HCT116 (cell line): ENCODE measurements at regions not wholly inside any gene's neighbourhood (a gene's known extent, or its start where the extent isn't known, plus 50 kb on each side); places are given as distances from the start of the nearest gene placed in this dataset.

Experiments
- ATAC-seq: fragments of 200-7000 bp; cut with Tn5 transposase; 2 replicates; pipeline ENCODE4 v1.9.1; 2020; ENCODE audit warnings: mild to moderate bottlenecking, moderate library complexity
- BruUV-seq: library from RNA; stranded (reverse); fragments of 400-500 nt; replicated peaks from 2 replicates; lab custom pipeline; 2021; lab: Mats Ljungman, UMichigan
- CTCF ChIA-PET: fragments of 300-600 bp; sonication (Branson Sonifier 250); formaldehyde crosslinking; loops from one replicate; lab custom pipeline; 2021; ENCODE audit warnings: antibody characterized with exemption; lab: Charles Lee
- POLR2A ChIA-PET: fragments of 300-600, 350-600 bp; sonication (Branson Sonifier 250); formaldehyde crosslinking; loops from one replicate; lab custom pipeline; 2021; ENCODE audit warnings: antibody characterized with exemption; lab: Charles Lee
- RAD21 ChIA-PET, 2 experiments: fragments of 300-600 bp; sonication (Branson Sonifier 250); formaldehyde crosslinking; loops; one replicate each; lab custom pipeline; 2023; ENCODE audit warnings: low total read pairs in 2 of 2; ENCODE audit not compliant: uncharacterized antibody in 2 of 2, unreplicated experiment in 2 of 2, low non-redundant PET in 1 of 2; lab: Charles Lee
- DNase-seq: peaks from one replicate; pipeline ENCODE4 v3.0.0-alpha.2; 2010; ENCODE audit warnings: low read depth, low spot score
- H2AFZ ChIP-seq: fragments of 200-600 bp; shearing (Covaris generic), sonication (generic); 2 replicates; pipeline ENCODE4 v1.6.1; 2017; ENCODE audit warnings: low read depth, mixed run types, mixed read lengths, antibody characterized with exemption, low read length; ENCODE audit not compliant: poor library complexity, severe bottlenecking
- H3K27ac ChIP-seq: 2 replicates; pipeline ENCODE4 v1.5.1; 2012; ENCODE audit warnings: low read depth, low read length
- H3K27me3 ChIP-seq: fragments of 200-600 bp; sonication (generic); 2 replicates; pipeline ENCODE4 v1.6.1; 2016; ENCODE audit warnings: mixed run types, low read length, mixed read lengths; ENCODE audit not compliant: insufficient read depth
- H3K36me3 ChIP-seq, 2 experiments: fragments of 200-500 bp in 1 of 2; fragments of 200-600 bp in 1 of 2; sonication (Bioruptor generic) in 1 of 2; sonication (generic) in 1 of 2; 2 replicates each; pipeline versions ENCODE4 v1.5.1 to v1.6.1; 2014 to 2016; ENCODE audit warnings: low read length in 2 of 2, inconsistent platforms in 1 of 2, mixed read lengths in 1 of 2, mixed run types in 1 of 2; ENCODE audit not compliant: insufficient read depth in 2 of 2, control insufficient read depth in 1 of 2
- H3K4me1 ChIP-seq, 2 experiments: fragments of 200-600 bp in 1 of 2; sonication (generic) in 1 of 2; 2 replicates each; pipeline versions ENCODE4 v1.5.1 to v1.6.1; 2012 to 2017; ENCODE audit warnings: low read length in 2 of 2, inconsistent platforms in 1 of 2, mild to moderate bottlenecking in 1 of 2, mixed read lengths in 1 of 2, mixed run types in 1 of 2, moderate library complexity in 1 of 2; ENCODE audit not compliant: insufficient read depth in 2 of 2, control insufficient read depth in 1 of 2
- H3K4me2 ChIP-seq: fragments of 200-600 bp; sonication (generic); 2 replicates; pipeline ENCODE4 v1.6.1; 2017; ENCODE audit warnings: mixed run types, low read length, mixed read lengths
- H3K4me3 ChIP-seq, 2 experiments: fragments of 200-600 bp in 1 of 2; sonication (generic) in 1 of 2; replicated peaks in 1 of 2; 2 replicates each; pipeline ENCODE4 v1.5.1; 2011 to 2016; ENCODE audit warnings: low read length in 2 of 2, control low read depth in 1 of 2, low read depth in 1 of 2, mild to moderate bottlenecking in 1 of 2, mixed read lengths in 1 of 2, mixed run types in 1 of 2
- H3K79me2 ChIP-seq: fragments of 200-600 bp; sonication (generic); 2 replicates; pipeline ENCODE4 v1.6.1; 2017; ENCODE audit warnings: mild to moderate bottlenecking, mixed run types, low read length, moderate library complexity, mixed read lengths; ENCODE audit not compliant: insufficient read depth
- H3K9ac ChIP-seq: fragments of 200-600 bp; sonication (generic); 2 replicates; pipeline ENCODE4 v1.6.1; 2016; ENCODE audit warnings: low read length, mixed read lengths
- H3K9me2 ChIP-seq: fragments of 200-600 bp; sonication (generic), shearing (Covaris generic); 2 replicates; pipeline ENCODE4 v1.6.1; 2017; ENCODE audit warnings: mixed run types, mild to moderate bottlenecking, moderate library complexity; ENCODE audit not compliant: insufficient read depth
- H3K9me3 ChIP-seq, 2 experiments: fragments of 200-500 bp in 1 of 2; fragments of 200-600 bp in 1 of 2; sonication (Bioruptor generic) in 1 of 2; sonication (generic) in 1 of 2; 2 replicates each; pipeline ENCODE4 v1.6.1; 2014 to 2017; ENCODE audit warnings: low read length in 2 of 2, mixed read lengths in 2 of 2, inconsistent platforms in 1 of 2, low read depth in 1 of 2, mild to moderate bottlenecking in 1 of 2, mixed run types in 1 of 2, moderate library complexity in 1 of 2; ENCODE audit not compliant: control insufficient read depth in 1 of 2, insufficient read depth in 1 of 2
- H4K20me1 ChIP-seq: fragments of 200-600 bp; sonication (generic), shearing (Covaris generic); 2 replicates; pipeline ENCODE4 v1.6.1; 2017; ENCODE audit warnings: mixed run types, mild to moderate bottlenecking, moderate library complexity; ENCODE audit not compliant: insufficient read depth
- ATF3 ChIP-seq: IDR thresholded peaks from 2 replicates; pipeline ENCODE4 v1.6.1; 2012
- CEBPB ChIP-seq: IDR thresholded peaks from 2 replicates; pipeline ENCODE4 v1.6.1; 2012; ENCODE audit warnings: low read depth
- CTCF ChIP-seq, 3 experiments: fragments of 200-600 bp in 1 of 3; sonication (generic) in 1 of 3; IDR thresholded peaks in 2 of 3; conservative IDR thresholded peaks in 1 of 3; 2 replicates each; pipeline ENCODE4 v1.5.1; 2012 to 2017; ENCODE audit warnings: low read depth in 2 of 3, low read length in 2 of 3, antibody characterized with exemption in 1 of 3, borderline replicate concordance in 1 of 3, control low read depth in 1 of 3, mild to moderate bottlenecking in 1 of 3, mixed read lengths in 1 of 3, mixed run types in 1 of 3, moderate library complexity in 1 of 3; ENCODE audit not compliant: insufficient read depth in 1 of 3
- EGR1 ChIP-seq: IDR thresholded peaks from 2 replicates; pipeline ENCODE4 v1.6.1; 2012; ENCODE audit warnings: low read depth
- ELF1 ChIP-seq: IDR thresholded peaks from 2 replicates; pipeline ENCODE4 v1.6.1; 2012; ENCODE audit warnings: low read depth, borderline replicate concordance
- EZH2 ChIP-seq: fragments of 200-600 bp; sonication (generic); IDR thresholded peaks from 2 replicates; pipeline ENCODE4 v1.6.1; 2017; ENCODE audit warnings: antibody characterized with exemption, mixed run types
- EZH2phosphoT487 ChIP-seq: fragments of 200-600 bp; IDR thresholded peaks from 2 replicates; pipeline ENCODE4 v1.6.1; 2018; ENCODE audit warnings: antibody characterized with exemption, borderline replicate concordance
- JUND ChIP-seq: IDR thresholded peaks from 2 replicates; pipeline ENCODE4 v1.6.1; 2012
- POLR2A ChIP-seq: IDR thresholded peaks from 2 replicates; pipeline ENCODE4 v1.7.0; 2011; ENCODE audit warnings: borderline replicate concordance; ENCODE audit not compliant: insufficient read depth, insufficient read length; ENCODE audit errors: extremely low read depth
- RAD21 ChIP-seq: IDR thresholded peaks from 2 replicates; pipeline ENCODE4 v1.6.1; 2012; ENCODE audit warnings: low read depth, mild to moderate bottlenecking
- SIN3A ChIP-seq: IDR thresholded peaks from 2 replicates; pipeline ENCODE4 v1.6.1; 2012; ENCODE audit warnings: low read depth
- SP1 ChIP-seq: IDR thresholded peaks from 2 replicates; pipeline ENCODE4 v1.6.1; 2012; ENCODE audit warnings: low read depth
- SRF ChIP-seq: IDR thresholded peaks from 2 replicates; pipeline ENCODE4 v1.6.1; 2012; ENCODE audit warnings: low read depth
- TCF7L2 ChIP-seq: IDR thresholded peaks from 2 replicates; pipeline ENCODE4 v1.7.0; 2011; ENCODE audit warnings: borderline replicate concordance, inconsistent platforms; ENCODE audit not compliant: insufficient read depth, insufficient read length; ENCODE audit errors: extremely low read depth
- YY1 ChIP-seq: IDR thresholded peaks from 2 replicates; pipeline ENCODE4 v1.6.1; 2011; ENCODE audit warnings: low read length, low read depth, moderate library complexity, mild to moderate bottlenecking; ENCODE audit not compliant: insufficient replicate concordance; ENCODE audit errors: extremely low read depth
- ZNF274 ChIP-seq: fragments of 200-500 bp; sonication (Bioruptor generic); IDR thresholded peaks from 2 replicates; pipeline ENCODE4 v1.6.1; 2014; ENCODE audit warnings: mild to moderate bottlenecking, low read depth, low read length, inconsistent platforms
- intact Hi-C: fragments of 100-400 bp; cut with micrococcal nuclease; formaldehyde crosslinking; loops from 2 replicates; pipeline ENCODE4 v1.10.0; 2022
- TF ChIP-seq, protein P1 (sequence below): IDR thresholded peaks from 2 replicates; pipeline ENCODE4 v1.6.1; 2012

GRCh38 chr9:134589748-134590147, 51.9 kb upstream of the COL5A1 start:
- Histone ChIP-seq H3K27me3 (no peaks in the 10 kb centered on the region), H3K27ac (no peak overlapping the region), H3K79me2 (no peaks in the 10 kb centered on the region), H3K4me3 (no peak overlapping the region), H3K4me2 (no peak overlapping the region), H4K20me1 (no peaks in the 10 kb centered on the region), H3K9ac (no peak overlapping the region), H3K9me3 (no peaks in the 10 kb centered on the region), H3K9me2 (no peaks in the 10 kb centered on the region), H3K4me1 (peaks cover 0 to 15% of the 10 kb centered on the region in 2 experiments; a peak in 3 of 4 replicates), H2AFZ (no peak overlapping the region), H3K36me3 (no peaks in the 10 kb centered on the region)
- ChIA-PET CTCF (no interaction called here), POLR2A (no interaction called here), RAD21 (no interaction called here)
- no TSS peak for BruUV-seq
- no peak for DNase-seq
- no peak for TF ChIP-seq CTCF (IDR thresholded peaks at IDR 0.05 in 2 of 3, conservative IDR thresholded peaks at IDR 0.05 in 1 of 3; ENCODE audit: borderline replicate concordance in 1 of 3, insufficient read depth in 1 of 3, low read depth in 2 of 3, low read length in 2 of 3)
- no peak for TF ChIP-seq JUND
- no peak for TF ChIP-seq YY1
- TF ChIP-seq EGR1: no peak
- TF ChIP-seq POLR2A: no peak
- TF ChIP-seq, protein P1, sequence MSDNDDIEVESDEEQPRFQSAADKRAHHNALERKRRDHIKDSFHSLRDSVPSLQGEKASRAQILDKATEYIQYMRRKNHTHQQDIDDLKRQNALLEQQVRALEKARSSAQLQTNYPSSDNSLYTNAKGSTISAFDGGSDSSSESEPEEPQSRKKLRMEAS: no peak
- TF ChIP-seq ZNF274: no peak
- no peak for TF ChIP-seq TCF7L2
- no peak for TF ChIP-seq ATF3
- TF ChIP-seq RAD21: no peak
- no peak for TF ChIP-seq SP1
- no peak for TF ChIP-seq SRF
- TF ChIP-seq SIN3A: no peak
- no peak for TF ChIP-seq EZH2
- no peak for TF ChIP-seq ELF1
- TF ChIP-seq EZH2phosphoT487: no peak
- TF ChIP-seq CEBPB: no peak
- intact Hi-C loops: no loop called here
- no peak for ATAC-seq
